HG03432 (cell line): ENCODE measurements at regions not wholly inside any gene's neighbourhood (a gene's known extent, or its start where the extent isn't known, plus 50 kb on each side); places are given as distances from the start of the nearest gene placed in this dataset.

ENCODE experiments used
- ATAC-seq: cut with Tn5 transposase; IDR thresholded peaks from one replicate; pipeline ENCODE4 v1.9.1; 2021; ENCODE audit warnings: mild to moderate bottlenecking, moderate library complexity; ENCODE audit not compliant: unreplicated experiment

GRCh38 chr18:78833833-78834232, 145.8 kb upstream of the SALL3 start:
- ATAC-seq, result no peak

GRCh38 chr18:78836838-78837237, 142.8 kb upstream of the SALL3 start:
- ATAC-seq, result no peak

GRCh38 chr18:78837754-78838153, 141.9 kb upstream of the SALL3 start:
- no peak for ATAC-seq

- no peak for ATAC-seq
Measured at GRCh38 chr18:78838183-78838582, 141.4 kb upstream of the SALL3 start.

- no peak for ATAC-seq
Measured at GRCh38 chr18:78849046-78849445, 130.6 kb upstream of the SALL3 start.

- ATAC-seq, result no peak
Measured at GRCh38 chr18:78849458-78849857, 130.2 kb upstream of the SALL3 start.

GRCh38 chr18:78853341-78853740, 126.3 kb upstream of the SALL3 start:
- ATAC-seq, result no peak

GRCh38 chr18:78855188-78855587, 124.4 kb upstream of the SALL3 start:
- ATAC-seq, result no peak

GRCh38 chr18:78856569-78857313, 122.9 kb upstream of the SALL3 start:
- no peak for ATAC-seq

GRCh38 chr18:78857314-78858150, 122.1 kb upstream of the SALL3 start:
- ATAC-seq, result no peak

- ATAC-seq, result no peak
Measured at GRCh38 chr18:78859686-78860085, 119.9 kb upstream of the SALL3 start.

GRCh38 chr18:78860117-78860516, 119.5 kb upstream of the SALL3 start:
- ATAC-seq, result no peak

- no peak for ATAC-seq
Measured at GRCh38 chr18:78861116-78861515, 118.5 kb upstream of the SALL3 start.

GRCh38 chr18:78861706-78862105, 117.9 kb upstream of the SALL3 start:
- no peak for ATAC-seq

GRCh38 chr18:78862395-78862794, 117.2 kb upstream of the SALL3 start:
- no peak for ATAC-seq

GRCh38 chr18:78865056-78865598, 114.5 kb upstream of the SALL3 start:
- ATAC-seq, result no peak

GRCh38 chr18:78865771-78866310, 113.8 kb upstream of the SALL3 start:
- no peak for ATAC-seq

GRCh38 chr18:78867131-78867530, 112.5 kb upstream of the SALL3 start:
- no peak for ATAC-seq

GRCh38 chr18:78868330-78869316, 111.0 kb upstream of the SALL3 start:
- ATAC-seq, result no peak

GRCh38 chr18:78871618-78872017, 108.0 kb upstream of the SALL3 start:
- no peak for ATAC-seq
